DOHH2 (cell line): ENCODE measurements at regions not wholly inside any gene's neighbourhood (a gene's known extent, or its start where the extent isn't known, plus 50 kb on each side); places are given as distances from the start of the nearest gene placed in this dataset.

Experiments used
- CTCF ChIP-seq: fragments of 200-600 bp; sonication (generic); IDR thresholded peaks from one replicate; pipeline ENCODE4 v1.5.1; 2014; ENCODE audit warnings: antibody characterized with exemption, mild to moderate bottlenecking, low read depth, low read length; ENCODE audit not compliant: poor library complexity, severe bottlenecking
- EZH2phosphoT487 ChIP-seq: fragments of 200-600 bp; sonication (generic); IDR thresholded peaks from 2 replicates; pipeline ENCODE4 v1.6.1; 2017; ENCODE audit warnings: borderline replicate concordance, mild to moderate bottlenecking, antibody characterized with exemption, low read length, moderate library complexity, mixed read lengths

- TF ChIP-seq CTCF (peak; percentile 78), EZH2phosphoT487 (no peak)
These were observed 89.5 kb downstream of the SNX5 start for GRCh38 chr20:17878912-17879602.
